ENCODE measurements at regions not wholly inside any gene's neighbourhood (a gene's known extent, or its start where the extent isn't known, plus 50 kb on each side); places are given as distances from the start of the nearest gene placed in this dataset.

DNA sequence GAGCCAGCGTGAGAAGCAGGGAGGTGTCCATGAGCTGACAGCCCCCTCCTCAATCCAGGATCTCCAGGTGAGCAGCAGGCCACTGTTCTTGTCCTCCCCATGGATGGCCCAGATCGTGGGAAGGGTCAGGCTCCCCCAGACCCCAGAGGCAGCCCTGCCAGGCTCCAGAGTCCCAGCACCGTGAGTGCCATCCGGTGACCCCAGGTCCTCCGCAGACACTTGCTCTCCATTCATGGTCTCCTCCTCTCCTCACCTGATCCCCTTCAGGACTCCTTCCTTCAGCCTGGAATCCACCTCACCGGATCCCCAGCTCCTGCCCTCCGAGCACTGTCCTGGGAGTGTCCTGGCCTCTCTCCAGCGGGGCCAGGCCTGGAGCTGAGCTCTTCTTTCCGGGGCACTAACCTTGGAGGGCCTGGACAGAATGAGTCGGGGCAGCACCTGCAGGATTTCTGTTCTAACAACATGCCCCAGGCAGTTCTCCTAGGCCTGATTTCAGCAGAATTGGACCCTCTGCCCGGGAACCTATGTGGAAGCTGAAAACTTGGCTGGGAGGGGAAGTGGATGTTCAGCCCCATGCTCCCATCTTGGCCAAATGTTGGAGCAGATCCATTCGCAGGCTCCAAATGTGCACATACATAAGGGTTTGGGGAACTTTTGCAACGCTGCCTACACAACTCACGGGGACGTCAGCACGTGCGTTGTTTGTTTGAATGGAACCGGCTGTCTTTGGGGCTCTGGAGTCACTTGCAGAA lies 341.6 kb upstream of the SFSWAP start:
- Histone ChIP-seq H2BK20ac (ENCODE audit: low read depth, low read length) (no peak overlapping the region), H2BK15ac (ENCODE audit: low read depth, low read length) (no peak overlapping the region), H4K5ac (ENCODE audit: low read depth, low read length) (no peak overlapping the region), H3K36me3 (ENCODE audit: control insufficient read depth, insufficient read depth, low read length) (no peaks in the 10 kb centered on the region), H4K91ac (ENCODE audit: insufficient read depth, low read depth, low read length) (no peak overlapping the region), H3K9me3 (ENCODE audit: control insufficient read depth, insufficient read depth, low read length) (peaks cover 46% of the 10 kb centered on the region), H3K4me1 (ENCODE audit: control insufficient read depth, insufficient read depth, low read length) (no peaks in the 10 kb centered on the region), H2AK9ac (replicated peaks; ENCODE audit: low read depth, low read length, poor library complexity) (no peak overlapping the region), H4K8ac (ENCODE audit: low read depth in 2 of 2, low read length in 2 of 2) (no peak overlapping the region), H4K20me1 (ENCODE audit: insufficient read depth, low read length) (no peaks in the 10 kb centered on the region), H3K9ac (ENCODE audit: low read depth, low read length) (no peak overlapping the region), H2BK120ac (ENCODE audit: low read depth, low read length) (no peak overlapping the region), H3K9me1 (ENCODE audit: insufficient read depth, low read length) (no peaks in the 10 kb centered on the region), H3K23ac (ENCODE audit: low read depth, low read length) (no peak overlapping the region), H3K4me2 (ENCODE audit: low read depth, low read length) (no peak overlapping the region), H3K79me1 (ENCODE audit: low read depth in 1 of 2, low read length in 2 of 2) (no peaks in the 10 kb centered on the region), H2AK5ac (ENCODE audit: low read depth, low read length) (no peak overlapping the region), H2AFZ (replicated peaks; ENCODE audit: low read length, poor library complexity) (no peak overlapping the region), H3K4me3 (ENCODE audit: insufficient read depth, low read depth, low read length) (no peak overlapping the region), H3K27me3 (ENCODE audit: control insufficient read depth, insufficient read depth, low read length) (no peaks in the 10 kb centered on the region), H3K14ac (replicated peaks; ENCODE audit: low read depth, low read length) (no peak overlapping the region), H3K4ac (ENCODE audit: low read depth, low read length) (no peak overlapping the region), H3K56ac (ENCODE audit: extremely low read depth, insufficient read depth, low read length) (no peak overlapping the region), H3K18ac (ENCODE audit: low read depth, low read length) (no peak overlapping the region), H2BK5ac (ENCODE audit: low read depth, low read length, poor library complexity, severe bottlenecking) (no peak overlapping the region), H3K27ac (ENCODE audit: insufficient read depth, low read length) (no peak overlapping the region)
- BruUV-seq (replicated peaks): no TSS peak
- ATAC-seq (ENCODE audit: low read depth): no peak
- ChIA-PET POLR2A (ENCODE audit: unreplicated experiment) (no interaction called here), CTCF (no interaction called here)
- in situ Hi-C loops (cut with MboI; ENCODE audit: low sequenced_read_pairs) (no loop called here), dilution Hi-C loops (cut with HindIII; ENCODE audit: low sequenced_read_pairs, unreplicated experiment) (no loop called here), intact Hi-C loops (cut with micrococcal nuclease) (no loop called here)
- TF ChIP-seq POLR2A (IDR thresholded peaks at IDR 0.05; ENCODE audit: low read depth, low read length) (no peak), NFE2L2 (IDR thresholded peaks at IDR 0.05; ENCODE audit: low read depth, low read length) (no peak), MAFK (IDR thresholded peaks at IDR 0.05; ENCODE audit: low read depth, low read length) (no peak), RCOR1 (IDR thresholded peaks at IDR 0.05; ENCODE audit: insufficient replicate concordance, low read length) (no peak), RFX5 (IDR thresholded peaks at IDR 0.05; ENCODE audit: low read depth, low read length) (no peak), BHLHE40 (IDR thresholded peaks at IDR 0.05; ENCODE audit: low read depth, low read length) (no peak), RAD21 (IDR thresholded peaks at IDR 0.05; ENCODE audit: low read length) (no peak), CEBPB (IDR thresholded peaks at IDR 0.05; ENCODE audit: low read depth, low read length) (no peak), SMC3 (IDR thresholded peaks at IDR 0.05; ENCODE audit: low read depth, low read length) (no peak), CHD1 (IDR thresholded peaks at IDR 0.05; ENCODE audit: low read depth, low read length) (no peak), MAZ (IDR thresholded peaks at IDR 0.05; ENCODE audit: borderline replicate concordance, low read depth, low read length) (no peak), FOS (IDR thresholded peaks at IDR 0.05; ENCODE audit: low read depth, low read length) (no peak), MXI1 (IDR thresholded peaks at IDR 0.05; ENCODE audit: borderline replicate concordance, low read depth, low read length) (no peak)
- TF ChIP-seq, protein P1, sequence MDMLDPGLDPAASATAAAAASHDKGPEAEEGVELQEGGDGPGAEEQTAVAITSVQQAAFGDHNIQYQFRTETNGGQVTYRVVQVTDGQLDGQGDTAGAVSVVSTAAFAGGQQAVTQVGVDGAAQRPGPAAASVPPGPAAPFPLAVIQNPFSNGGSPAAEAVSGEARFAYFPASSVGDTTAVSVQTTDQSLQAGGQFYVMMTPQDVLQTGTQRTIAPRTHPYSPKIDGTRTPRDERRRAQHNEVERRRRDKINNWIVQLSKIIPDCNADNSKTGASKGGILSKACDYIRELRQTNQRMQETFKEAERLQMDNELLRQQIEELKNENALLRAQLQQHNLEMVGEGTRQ (IDR thresholded peaks at IDR 0.05; ENCODE audit: low read depth, low read length): no peak
- TF ChIP-seq, protein P2, sequence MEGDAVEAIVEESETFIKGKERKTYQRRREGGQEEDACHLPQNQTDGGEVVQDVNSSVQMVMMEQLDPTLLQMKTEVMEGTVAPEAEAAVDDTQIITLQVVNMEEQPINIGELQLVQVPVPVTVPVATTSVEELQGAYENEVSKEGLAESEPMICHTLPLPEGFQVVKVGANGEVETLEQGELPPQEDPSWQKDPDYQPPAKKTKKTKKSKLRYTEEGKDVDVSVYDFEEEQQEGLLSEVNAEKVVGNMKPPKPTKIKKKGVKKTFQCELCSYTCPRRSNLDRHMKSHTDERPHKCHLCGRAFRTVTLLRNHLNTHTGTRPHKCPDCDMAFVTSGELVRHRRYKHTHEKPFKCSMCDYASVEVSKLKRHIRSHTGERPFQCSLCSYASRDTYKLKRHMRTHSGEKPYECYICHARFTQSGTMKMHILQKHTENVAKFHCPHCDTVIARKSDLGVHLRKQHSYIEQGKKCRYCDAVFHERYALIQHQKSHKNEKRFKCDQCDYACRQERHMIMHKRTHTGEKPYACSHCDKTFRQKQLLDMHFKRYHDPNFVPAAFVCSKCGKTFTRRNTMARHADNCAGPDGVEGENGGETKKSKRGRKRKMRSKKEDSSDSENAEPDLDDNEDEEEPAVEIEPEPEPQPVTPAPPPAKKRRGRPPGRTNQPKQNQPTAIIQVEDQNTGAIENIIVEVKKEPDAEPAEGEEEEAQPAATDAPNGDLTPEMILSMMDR (conservative IDR thresholded peaks at IDR 0.05; ENCODE audit: low read depth, low read length): no peak
- TF ChIP-seq, protein P3, sequence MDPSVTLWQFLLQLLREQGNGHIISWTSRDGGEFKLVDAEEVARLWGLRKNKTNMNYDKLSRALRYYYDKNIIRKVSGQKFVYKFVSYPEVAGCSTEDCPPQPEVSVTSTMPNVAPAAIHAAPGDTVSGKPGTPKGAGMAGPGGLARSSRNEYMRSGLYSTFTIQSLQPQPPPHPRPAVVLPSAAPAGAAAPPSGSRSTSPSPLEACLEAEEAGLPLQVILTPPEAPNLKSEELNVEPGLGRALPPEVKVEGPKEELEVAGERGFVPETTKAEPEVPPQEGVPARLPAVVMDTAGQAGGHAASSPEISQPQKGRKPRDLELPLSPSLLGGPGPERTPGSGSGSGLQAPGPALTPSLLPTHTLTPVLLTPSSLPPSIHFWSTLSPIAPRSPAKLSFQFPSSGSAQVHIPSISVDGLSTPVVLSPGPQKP (IDR thresholded peaks at IDR 0.05; ENCODE audit: borderline replicate concordance, low read depth, low read length): no peak
- 35% methylated on average over 4 of the region's 18 CpGs; no CpG with 5 or more reads in 1 of the 2 experiments for WGBS, 2 experiments (ENCODE audit: extremely low coverage in 2 of 2, insufficient read length in 1 of 2)
- no peak for DNase-seq

Data from IMR-90 (cell line).